ENCODE measurements at regions not wholly inside any gene's neighbourhood (a gene's known extent, or its start where the extent isn't known, plus 50 kb on each side); places are given as distances from the start of the nearest gene placed in this dataset.

DNA sequence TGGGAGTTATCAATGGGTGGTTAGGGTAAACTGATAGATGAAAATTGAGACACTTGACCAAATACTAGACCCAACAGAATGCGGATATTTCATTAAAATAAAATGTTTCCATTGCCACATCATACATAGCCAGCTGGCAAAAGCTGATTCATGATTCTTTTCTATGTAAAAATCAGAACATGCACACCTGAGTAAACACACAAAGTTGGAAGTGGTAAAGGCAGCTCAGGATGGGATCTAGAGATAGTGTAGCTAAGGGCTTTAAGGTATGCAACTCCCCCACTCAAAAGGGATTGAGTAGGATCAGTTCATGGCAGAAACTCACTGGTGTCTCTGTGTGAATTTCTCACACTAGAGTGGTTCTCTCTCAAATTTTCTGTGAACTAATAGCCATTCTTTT lies 541.1 kb upstream of the GRAMD2B start:
- intact Hi-C loops (cut with micrococcal nuclease): no loop called here
- Histone ChIP-seq H3K9me3 (ENCODE audit: control insufficient read depth in 2 of 3, low read length in 3 of 3) (no peaks in the 10 kb centered on the region), H3K36me3 (ENCODE audit: control insufficient read depth in 2 of 3, insufficient read depth in 3 of 3, low read length in 3 of 3) (no peaks in the 10 kb centered on the region), H3K4me3 (ENCODE audit: low read length) (no peak overlapping the region), H3K4me1 (ENCODE audit: control insufficient read depth in 2 of 2, insufficient read depth in 2 of 2, low read length in 2 of 2) (no peaks in the 10 kb centered on the region), H3K27ac (ENCODE audit: low read depth, low read length) (no peak overlapping the region), H3K27me3 (ENCODE audit: control insufficient read depth in 2 of 2, insufficient read depth in 2 of 2, low read length in 2 of 2) (no peaks in the 10 kb centered on the region)
- Mint-ChIP-seq H3K9me3 (peaks cover 0 to 16% (median 4%) of the 10 kb centered on the region in 11 donors), H3K27me3 (no peaks in the 10 kb centered on the region), H3K4me1 (no peaks in the 10 kb centered on the region), H3K27ac (no peak overlapping the region), H3K36me3 (no peaks in the 10 kb centered on the region), H3K4me3 (no peak overlapping the region)
- POLR2A ChIA-PET: no interaction called here
- CTCF ChIA-PET: no interaction called here
- ATAC-seq (no peak), DNase-seq (no peak)

GRCh38 chr5:125883223-125883622 lies 540.0 kb upstream of the GRAMD2B start:
- POLR2A ChIA-PET: no interaction called here
- Mint-ChIP-seq H3K9me3 (peaks cover 0 to 12% (median 5%) of the 10 kb centered on the region in 11 donors), H3K4me3 (no peak overlapping the region), H3K27me3 (no peaks in the 10 kb centered on the region), H3K4me1 (no peaks in the 10 kb centered on the region), H3K27ac (no peak overlapping the region), H3K36me3 (no peaks in the 10 kb centered on the region)
- CTCF ChIA-PET: no interaction called here
- H3K36me3 ChIP-seq (ENCODE audit: control insufficient read depth in 2 of 3, insufficient read depth in 3 of 3, low read length in 3 of 3): no peaks in the 10 kb centered on the region
- H3K4me3 ChIP-seq (ENCODE audit: low read length): no peak overlapping the region
- no peaks in the 10 kb centered on the region for H3K9me3 ChIP-seq (ENCODE audit: control insufficient read depth in 2 of 3, low read length in 3 of 3)
- H3K27me3 ChIP-seq (ENCODE audit: control insufficient read depth in 2 of 2, insufficient read depth in 2 of 2, low read length in 2 of 2): no peaks in the 10 kb centered on the region
- DNase-seq: no peak
- H3K4me1 ChIP-seq (ENCODE audit: control insufficient read depth in 2 of 2, insufficient read depth in 2 of 2, low read length in 2 of 2): no peaks in the 10 kb centered on the region
- H3K27ac ChIP-seq (ENCODE audit: low read depth, low read length): no peak overlapping the region
- no peak for ATAC-seq
- intact Hi-C loops (cut with micrococcal nuclease): no loop called here

- Mint-ChIP-seq H3K27ac (no peak overlapping the region), H3K27me3 (no peaks in the 10 kb centered on the region), H3K4me3 (no peak overlapping the region), H3K36me3 (no peaks in the 10 kb centered on the region), H3K9me3 (peaks cover 0 to 28% (median 5%) of the 10 kb centered on the region in 11 donors), H3K4me1 (no peaks in the 10 kb centered on the region)
- Histone ChIP-seq H3K4me3 (ENCODE audit: low read length) (no peak overlapping the region), H3K36me3 (ENCODE audit: control insufficient read depth in 2 of 3, insufficient read depth in 3 of 3, low read length in 3 of 3) (no peaks in the 10 kb centered on the region), H3K9me3 (ENCODE audit: control insufficient read depth in 2 of 3, low read length in 3 of 3) (no peaks in the 10 kb centered on the region), H3K27me3 (ENCODE audit: control insufficient read depth in 2 of 2, insufficient read depth in 2 of 2, low read length in 2 of 2) (no peaks in the 10 kb centered on the region), H3K4me1 (ENCODE audit: control insufficient read depth in 2 of 2, insufficient read depth in 2 of 2, low read length in 2 of 2) (peaks cover 0 to 3% of the 10 kb centered on the region in 2 donors), H3K27ac (ENCODE audit: low read depth, low read length) (no peak overlapping the region)
- intact Hi-C loops (cut with micrococcal nuclease): no loop called here
- ChIA-PET CTCF (no interaction called here), POLR2A (no interaction called here)
- ATAC-seq (no peak), DNase-seq (no peak)
Measured at GRCh38 chr5:125888358-125888757, 534.9 kb upstream of the GRAMD2B start.

- H3K4me1 ChIP-seq (ENCODE audit: control insufficient read depth in 2 of 2, insufficient read depth in 2 of 2, low read length in 2 of 2): peaks cover 0 to 3% of the 10 kb centered on the region in 2 donors
- no peaks in the 10 kb centered on the region for H3K36me3 Mint-ChIP-seq
- no peaks in the 10 kb centered on the region for H3K27me3 Mint-ChIP-seq
- H3K36me3 ChIP-seq (ENCODE audit: control insufficient read depth in 2 of 3, insufficient read depth in 3 of 3, low read length in 3 of 3): no peaks in the 10 kb centered on the region
- no peak overlapping the region for H3K27ac ChIP-seq (ENCODE audit: low read depth, low read length)
- no peaks in the 10 kb centered on the region for H3K27me3 ChIP-seq (ENCODE audit: control insufficient read depth in 2 of 2, insufficient read depth in 2 of 2, low read length in 2 of 2)
- ATAC-seq (no peak), DNase-seq (no peak)
- no peaks in the 10 kb centered on the region for H3K4me1 Mint-ChIP-seq
- POLR2A ChIA-PET: no interaction called here
- H3K4me3 ChIP-seq (ENCODE audit: low read length): no peak overlapping the region
- intact Hi-C loops (cut with micrococcal nuclease): no loop called here
- CTCF ChIA-PET: no interaction called here
- peaks cover 0 to 32% (median 4%) of the 10 kb centered on the region in 11 donors for H3K9me3 Mint-ChIP-seq
- H3K27ac Mint-ChIP-seq: no peak overlapping the region
- no peak overlapping the region for H3K4me3 Mint-ChIP-seq
- H3K9me3 ChIP-seq (ENCODE audit: control insufficient read depth in 2 of 3, low read length in 3 of 3): no peaks in the 10 kb centered on the region
Measured at GRCh38 chr5:125890511-125890931, 532.7 kb upstream of the GRAMD2B start.

DNA sequence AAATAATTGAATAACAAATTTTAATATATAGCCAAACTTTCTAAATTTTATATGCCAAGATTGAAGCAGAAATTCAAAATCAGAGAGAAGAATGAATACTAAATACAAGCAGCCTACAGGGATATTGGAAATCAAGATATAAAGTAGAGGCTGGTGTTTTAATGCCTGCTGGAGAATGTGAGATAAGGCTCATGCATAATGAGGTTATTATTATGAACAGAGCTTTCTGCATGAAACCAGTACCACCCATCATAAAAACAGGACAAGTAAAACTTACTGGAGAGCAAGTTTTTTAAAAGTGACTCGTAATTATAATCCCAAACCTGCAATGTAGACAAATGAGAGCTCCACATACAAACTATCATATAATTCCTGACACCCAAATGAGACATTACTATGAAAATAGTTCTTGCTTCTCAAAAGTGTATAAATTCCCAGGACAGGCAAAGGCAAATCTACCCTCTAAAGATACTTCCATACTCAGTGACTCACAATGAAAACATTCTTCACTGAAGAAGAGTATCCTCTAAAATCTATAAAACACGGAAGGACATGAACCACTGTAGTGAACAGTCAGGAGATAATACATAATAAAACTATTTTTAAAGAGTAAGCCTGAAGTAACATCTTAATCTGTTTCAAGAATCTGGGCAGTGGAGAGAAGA lies 532.0 kb upstream of the GRAMD2B start:
- no peaks in the 10 kb centered on the region for H3K9me3 ChIP-seq (ENCODE audit: control insufficient read depth in 2 of 3, low read length in 3 of 3)
- POLR2A ChIA-PET: no interaction called here

GRCh38 chr5:125894383-125894782 lies 528.8 kb upstream of the GRAMD2B start:
- H3K27ac Mint-ChIP-seq: no peak overlapping the region
- DNase-seq: no peak

More for the DNA sequence above, 532.0 kb upstream of the GRAMD2B start:
- Histone ChIP-seq H3K36me3 (ENCODE audit: control insufficient read depth in 2 of 3, insufficient read depth in 3 of 3, low read length in 3 of 3) (no peaks in the 10 kb centered on the region), H3K27ac (ENCODE audit: low read depth, low read length) (no peak overlapping the region), H3K27me3 (ENCODE audit: control insufficient read depth in 2 of 2, insufficient read depth in 2 of 2, low read length in 2 of 2) (no peaks in the 10 kb centered on the region), H3K4me3 (ENCODE audit: low read length) (no peak overlapping the region), H3K4me1 (ENCODE audit: control insufficient read depth in 2 of 2, insufficient read depth in 2 of 2, low read length in 2 of 2) (peaks cover 0 to 3% of the 10 kb centered on the region in 2 donors)
- Mint-ChIP-seq H3K27ac (no peak overlapping the region), H3K36me3 (no peaks in the 10 kb centered on the region), H3K27me3 (no peaks in the 10 kb centered on the region), H3K4me1 (no peaks in the 10 kb centered on the region), H3K4me3 (no peak overlapping the region), H3K9me3 (peaks cover 0 to 32% (median 4%) of the 10 kb centered on the region in 11 donors)
- DNase-seq (no peak), ATAC-seq (no peak)
- CTCF ChIA-PET: no interaction called here
- intact Hi-C loops (cut with micrococcal nuclease): no loop called here

GRCh38 chr5:125896368-125896767 lies 526.8 kb upstream of the GRAMD2B start:
- H3K27me3 Mint-ChIP-seq: no peaks in the 10 kb centered on the region
- Histone ChIP-seq H3K4me3 (ENCODE audit: low read length) (no peak overlapping the region), H3K27me3 (ENCODE audit: control insufficient read depth in 2 of 2, insufficient read depth in 2 of 2, low read length in 2 of 2) (no peaks in the 10 kb centered on the region), H3K9me3 (ENCODE audit: control insufficient read depth in 2 of 3, low read length in 3 of 3) (no peaks in the 10 kb centered on the region), H3K36me3 (ENCODE audit: control insufficient read depth in 2 of 3, insufficient read depth in 3 of 3, low read length in 3 of 3) (no peaks in the 10 kb centered on the region), H3K27ac (ENCODE audit: low read depth, low read length) (no peak overlapping the region), H3K4me1 (ENCODE audit: control insufficient read depth in 2 of 2, insufficient read depth in 2 of 2, low read length in 2 of 2) (peaks cover 0 to 3% of the 10 kb centered on the region in 2 donors)
- POLR2A ChIA-PET: no interaction called here
- no peaks in the 10 kb centered on the region for H3K4me1 Mint-ChIP-seq
- H3K36me3 Mint-ChIP-seq: no peaks in the 10 kb centered on the region
- no peak overlapping the region for H3K4me3 Mint-ChIP-seq
- intact Hi-C loops (cut with micrococcal nuclease): no loop called here
- H3K27ac Mint-ChIP-seq: no peak overlapping the region
- CTCF ChIA-PET: no interaction called here
- DNase-seq: no peak
- ATAC-seq: no peak
- H3K9me3 Mint-ChIP-seq: peaks cover 0 to 20% (median 6%) of the 10 kb centered on the region in 11 donors

More at GRCh38 chr5:125894383-125894782, 528.8 kb upstream of the GRAMD2B start:
- H3K27me3 ChIP-seq (ENCODE audit: control insufficient read depth in 2 of 2, insufficient read depth in 2 of 2, low read length in 2 of 2): no peaks in the 10 kb centered on the region
- no peaks in the 10 kb centered on the region for H3K36me3 ChIP-seq (ENCODE audit: control insufficient read depth in 2 of 3, insufficient read depth in 3 of 3, low read length in 3 of 3)
- H3K4me1 Mint-ChIP-seq: no peaks in the 10 kb centered on the region
- no peak for ATAC-seq
- H3K27me3 Mint-ChIP-seq: no peaks in the 10 kb centered on the region
- CTCF ChIA-PET: no interaction called here
- intact Hi-C loops (cut with micrococcal nuclease): no loop called here
- H3K27ac ChIP-seq (ENCODE audit: low read depth, low read length): no peak overlapping the region
- H3K9me3 ChIP-seq (ENCODE audit: control insufficient read depth in 2 of 3, low read length in 3 of 3): no peaks in the 10 kb centered on the region
- no peak overlapping the region for H3K4me3 ChIP-seq (ENCODE audit: low read length)
- H3K4me1 ChIP-seq (ENCODE audit: control insufficient read depth in 2 of 2, insufficient read depth in 2 of 2, low read length in 2 of 2): peaks cover 0 to 3% of the 10 kb centered on the region in 2 donors
- H3K4me3 Mint-ChIP-seq: no peak overlapping the region
- peaks cover 0 to 16% (median 5%) of the 10 kb centered on the region in 11 donors for H3K9me3 Mint-ChIP-seq
- no peaks in the 10 kb centered on the region for H3K36me3 Mint-ChIP-seq
- POLR2A ChIA-PET: no interaction called here

All from naive thymus-derived CD4-positive, alpha-beta T cell (primary cell).